HepG2 (cell line): ENCODE measurements at regions not wholly inside any gene's neighbourhood (a gene's known extent, or its start where the extent isn't known, plus 50 kb on each side); places are given as distances from the start of the nearest gene placed in this dataset.

Experiments used
- ATAC-seq: fragments of 200-7000 bp; cut with Tn5 transposase; 3 replicates; pipeline ENCODE4 v1.9.1; 2020; ENCODE audit warnings: mild to moderate bottlenecking, moderate library complexity
- BruUV-seq: library from RNA; stranded (reverse); fragments of 400-500 nt; replicated peaks from 2 replicates; lab custom pipeline; 2021; lab: Mats Ljungman, UMichigan
- CTCF ChIA-PET: fragments of 300-600 bp; formaldehyde crosslinking; extraction: SDS; loops from one replicate; lab custom pipeline; 2021; ENCODE audit warnings: low total read pairs, inconsistent platforms, low intra/inter-chr PET ratio; lab: Yijun Ruan, JAX
- POLR2A ChIA-PET: fragments of 350-600 bp; sonication (Branson Sonifier 250); formaldehyde crosslinking; loops from one replicate; lab custom pipeline; 2020; ENCODE audit warnings: antibody characterized with exemption, inconsistent platforms; lab: Yijun Ruan, JAX
- DNase-seq: peaks from one replicate; pipeline ENCODE4 v3.0.0-alpha.2; 2015; ENCODE audit warnings: low spot score
- FAIRE-seq: peaks from 3 replicates; lab custom pipeline; 2011; peaks lifted over from hg19 to GRCh38; lab: Jason Lieb, UNC
- H2AFZ ChIP-seq: one replicate; pipeline ENCODE4 v1.6.1; 2011; ENCODE audit warnings: low read length, inconsistent platforms
- H3K27ac ChIP-seq: fragments of 300-600 bp; 3 replicates; pipeline ENCODE4 v1.8.0; 2011; ENCODE audit warnings: mixed run types, mild to moderate bottlenecking, mixed read lengths, low read length, inconsistent platforms; ENCODE audit not compliant: insufficient read depth; ENCODE audit errors: extremely low read length
- H3K27me3 ChIP-seq, 2 experiments: fragments of 200-600 bp in 1 of 2; 2 replicates in 1 of 2; 3 replicates in 1 of 2; pipeline versions ENCODE4 v1.6.0 to v1.8.0; 2011; ENCODE audit warnings: low read length in 2 of 2, mild to moderate bottlenecking in 2 of 2, moderate library complexity in 2 of 2, inconsistent platforms in 1 of 2; ENCODE audit not compliant: insufficient read depth in 2 of 2, control insufficient read depth in 1 of 2
- H3K36me3 ChIP-seq, 2 experiments: fragments of 200-600 bp in 1 of 2; replicated peaks in 1 of 2; 2 replicates in 1 of 2; 3 replicates in 1 of 2; pipeline versions ENCODE4 v1.5.1 to v1.8.0; 2011; ENCODE audit warnings: low read length in 2 of 2, inconsistent platforms in 1 of 2; ENCODE audit not compliant: insufficient read depth in 2 of 2, control insufficient read depth in 1 of 2
- H3K4me1 ChIP-seq: 2 replicates; pipeline ENCODE4 v1.5.1; 2012; ENCODE audit warnings: low read length, inconsistent platforms; ENCODE audit not compliant: insufficient read depth
- H3K4me2 ChIP-seq: 2 replicates; pipeline ENCODE4 v1.6.0; 2011; ENCODE audit warnings: low read depth, low read length, inconsistent platforms
- H3K4me3 ChIP-seq, 3 experiments: fragments of 200-600 bp in 1 of 3; sonication (generic), shearing (Covaris generic) in 1 of 3; replicated peaks in 1 of 3; 2 replicates each; pipeline ENCODE4 v1.5.1; 2011 to 2016; ENCODE audit warnings: low read length in 3 of 3, inconsistent platforms in 2 of 3, low read depth in 2 of 3, mild to moderate bottlenecking in 2 of 3, control low read depth in 1 of 3, mixed read lengths in 1 of 3; ENCODE audit not compliant: insufficient read depth in 1 of 3
- H3K79me2 ChIP-seq: one replicate; pipeline ENCODE4 v1.6.1; 2011; ENCODE audit warnings: low read length, inconsistent platforms; ENCODE audit not compliant: insufficient read depth
- H3K9ac ChIP-seq: 2 replicates; pipeline ENCODE4 v1.6.0; 2011; ENCODE audit warnings: mild to moderate bottlenecking, low read depth, low read length, inconsistent platforms; ENCODE audit not compliant: insufficient read depth
- H3K9me3 ChIP-seq: 2 replicates; pipeline ENCODE4 v1.5.1; 2012; ENCODE audit warnings: mild to moderate bottlenecking, low read length
- H4K20me1 ChIP-seq: 2 replicates; pipeline ENCODE4 v1.6.0; 2011; ENCODE audit warnings: inconsistent platforms, mild to moderate bottlenecking, low read length, moderate library complexity; ENCODE audit not compliant: insufficient read depth
- AKAP8 ChIP-seq: sonication (generic); formaldehyde crosslinking; IDR thresholded peaks from 2 replicates; pipeline ENCODE4 v1.5.1; 2020; ENCODE audit warnings: mild to moderate bottlenecking, missing genetic modification reagents
- DR1 ChIP-seq: sonication (generic); formaldehyde crosslinking; IDR thresholded peaks from 2 replicates; pipeline ENCODE4 v1.8.0; 2021; ENCODE audit warnings: mild to moderate bottlenecking, missing genetic modification reagents, inconsistent platforms
- FIP1L1 ChIP-seq: fragments of 200-400 bp; formaldehyde crosslinking; IDR thresholded peaks from 2 replicates; pipeline ENCODE4 v1.6.1; 2018; ENCODE audit warnings: low read depth, mild to moderate bottlenecking, low read length, moderate library complexity, borderline replicate concordance; ENCODE audit not compliant: insufficient read depth
- MAFF ChIP-seq: IDR thresholded peaks from 2 replicates; pipeline ENCODE4 v1.6.1; 2011; ENCODE audit warnings: low read depth, low read length, improper control_type of control experiment
- SCMH1 ChIP-seq: sonication (generic); formaldehyde crosslinking; IDR thresholded peaks from 2 replicates; pipeline ENCODE4 v1.9.0; 2021; ENCODE audit warnings: missing genetic modification reagents, mild to moderate bottlenecking, borderline replicate concordance
- ZMYM3 ChIP-seq: sonication (generic); formaldehyde crosslinking; IDR thresholded peaks from 2 replicates; pipeline ENCODE4 v1.5.1; 2020; ENCODE audit warnings: mild to moderate bottlenecking, missing genetic modification reagents
- ZNF558 ChIP-seq: sonication (generic); formaldehyde crosslinking; IDR thresholded peaks from 2 replicates; pipeline ENCODE4 v1.9.0; 2022; ENCODE audit warnings: mild to moderate bottlenecking, missing genetic modification reagents, borderline replicate concordance
- WGBS: methylation state at CpG from one replicate; pipeline ENCODE4 v1.1.6; 2017; ENCODE audit warnings: low lambda C conversion rate; 5-methylcytosine and 5-hydroxymethylcytosine counted together
- in situ Hi-C: cut with HindIII; loops from 2 replicates; pipeline ENCODE4 v1.10.0; 2017; ENCODE audit warnings: low pct_unique_long_range_greater_than_20kb; ENCODE audit not compliant: extremely low pct_ligation_motif_present
- intact Hi-C: fragments of 100-400 bp; cut with micrococcal nuclease; formaldehyde crosslinking; loops from one replicate; pipeline ENCODE4 v1.10.0; 2022; ENCODE audit not compliant: unreplicated experiment
- TF ChIP-seq, protein P1 (sequence below): sonication (generic); formaldehyde crosslinking; IDR thresholded peaks from 2 replicates; pipeline ENCODE4 v1.5.0; 2020; ENCODE audit warnings: mild to moderate bottlenecking, missing genetic modification reagents

DNA sequence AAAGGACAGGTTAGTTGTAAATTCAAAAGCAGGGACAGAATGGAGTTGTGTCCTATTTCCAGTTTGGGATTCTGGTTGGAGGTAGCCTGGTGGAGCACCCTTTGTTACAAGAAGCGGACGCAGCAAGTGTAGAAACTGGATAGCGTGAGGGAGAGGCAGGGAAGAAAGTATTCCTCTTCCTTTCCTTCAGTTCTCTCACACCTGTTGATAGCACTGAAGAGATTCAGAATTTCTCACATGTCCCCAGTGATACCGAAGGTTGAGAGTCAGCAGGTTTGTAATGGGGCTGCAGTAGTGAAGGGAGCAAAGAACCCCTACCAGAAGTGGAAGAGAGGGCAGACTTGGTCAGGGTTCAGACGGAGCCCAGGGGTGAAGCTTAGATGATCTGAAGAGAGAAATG, 399.2 kb downstream of the SPRY2 start (continued):
- TF ChIP-seq, protein P1, sequence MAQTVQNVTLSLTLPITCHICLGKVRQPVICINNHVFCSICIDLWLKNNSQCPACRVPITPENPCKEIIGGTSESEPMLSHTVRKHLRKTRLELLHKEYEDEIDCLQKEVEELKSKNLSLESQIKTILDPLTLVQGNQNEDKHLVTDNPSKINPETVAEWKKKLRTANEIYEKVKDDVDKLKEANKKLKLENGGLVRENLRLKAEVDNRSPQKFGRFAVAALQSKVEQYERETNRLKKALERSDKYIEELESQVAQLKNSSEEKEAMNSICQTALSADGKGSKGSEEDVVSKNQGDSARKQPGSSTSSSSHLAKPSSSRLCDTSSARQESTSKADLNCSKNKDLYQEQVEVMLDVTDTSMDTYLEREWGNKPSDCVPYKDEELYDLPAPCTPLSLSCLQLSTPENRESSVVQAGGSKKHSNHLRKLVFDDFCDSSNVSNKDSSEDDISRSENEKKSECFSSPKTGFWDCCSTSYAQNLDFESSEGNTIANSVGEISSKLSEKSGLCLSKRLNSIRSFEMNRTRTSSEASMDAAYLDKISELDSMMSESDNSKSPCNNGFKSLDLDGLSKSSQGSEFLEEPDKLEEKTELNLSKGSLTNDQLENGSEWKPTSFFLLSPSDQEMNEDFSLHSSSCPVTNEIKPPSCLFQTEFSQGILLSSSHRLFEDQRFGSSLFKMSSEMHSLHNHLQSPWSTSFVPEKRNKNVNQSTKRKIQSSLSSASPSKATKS (CRISPR knock-in tag), result no peak
- TF ChIP-seq ZMYM3, result no peak
- no peak for TF ChIP-seq FIP1L1
- no peak for TF ChIP-seq AKAP8 (CRISPR knock-in tag)

DNA sequence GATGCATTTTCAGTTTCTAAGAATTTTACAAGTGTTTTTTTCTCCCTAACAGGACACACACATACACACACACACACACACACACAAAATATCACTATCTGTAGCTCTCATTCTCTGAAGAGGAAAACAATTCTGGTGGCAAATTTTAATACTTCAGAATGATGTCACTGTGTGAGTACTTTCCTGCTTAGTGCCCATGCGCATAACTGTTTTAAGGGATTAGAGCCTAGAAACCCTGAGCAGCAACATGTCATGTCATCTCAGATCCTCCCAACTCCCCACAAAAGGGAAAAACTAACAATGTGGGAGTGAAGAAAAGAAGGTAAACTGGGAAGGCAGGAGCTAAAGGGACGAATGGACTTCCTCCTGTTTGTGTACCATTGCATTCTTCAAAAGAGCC, 401.2 kb downstream of the SPRY2 start:
- Histone ChIP-seq H3K4me1 (no peaks in the 10 kb centered on the region), H3K36me3 (no peaks in the 10 kb centered on the region), H3K4me3 (no peak overlapping the region), H3K79me2 (no peaks in the 10 kb centered on the region), H3K9me3 (peaks cover 42% of the 10 kb centered on the region), H3K4me2 (no peak overlapping the region), H3K9ac (no peak overlapping the region), H2AFZ (no peak overlapping the region), H4K20me1 (no peaks in the 10 kb centered on the region), H3K27me3 (no peaks in the 10 kb centered on the region), H3K27ac (no peak overlapping the region)
- CTCF ChIA-PET, result no interaction called here
- no TSS peak for BruUV-seq
- FAIRE-seq, result no peak
- TF ChIP-seq SCMH1 (CRISPR knock-in tag) (no peak), ZNF558 (CRISPR knock-in tag) (no peak), MAFF (no peak), DR1 (CRISPR knock-in tag) (no peak)
- 48% methylated on average over 2 of the region's 2 CpGs for WGBS
- ATAC-seq, result no peak
- DNase-seq, result no peak
- POLR2A ChIA-PET, result no interaction called here
- in situ Hi-C loops, result no loop called here
- intact Hi-C loops, result no loop called here
